HG03159 (cell line): ENCODE measurements at regions not wholly inside any gene's neighbourhood (a gene's known extent, or its start where the extent isn't known, plus 50 kb on each side); places are given as distances from the start of the nearest gene placed in this dataset.

Experiments used
- ATAC-seq: cut with Tn5 transposase; IDR thresholded peaks from one replicate; pipeline ENCODE4 v1.9.1; 2021; ENCODE audit warnings: mild to moderate bottlenecking, moderate library complexity; ENCODE audit not compliant: unreplicated experiment

- ATAC-seq: no peak
These were observed 346.5 kb downstream of the TMEM135 start for GRCh38 chr11:87384078-87384729.

- ATAC-seq: no peak
These were observed 336.5 kb downstream of the TMEM135 start for GRCh38 chr11:87374038-87374807.
